ENCODE measurements at regions not wholly inside any gene's neighbourhood (a gene's known extent, or its start where the extent isn't known, plus 50 kb on each side); places are given as distances from the start of the nearest gene placed in this dataset.
"Not testable (repeated sequence)": the region's sequence is repeated elsewhere in the genome, so short reads cannot be mapped to it uniquely, and the experiment has no call there.

- not testable (repeated sequence) for DNase-seq; H3K27me3 ChIP-seq (ENCODE audit: control insufficient read depth, insufficient read depth, low read length); H3K36me3 ChIP-seq (replicated peaks; ENCODE audit: control insufficient read depth, insufficient read depth, low read length); H3K4me3 ChIP-seq (ENCODE audit: insufficient read depth, low read depth, low read length)
Measured at GRCh38 chr1:120655394-120655793, 68.4 kb upstream of the NBPF26 start.

- not testable (repeated sequence) for H3K4me3 ChIP-seq (ENCODE audit: insufficient read depth, low read depth, low read length); H3K27me3 ChIP-seq (ENCODE audit: control insufficient read depth, insufficient read depth, low read length); H3K36me3 ChIP-seq (replicated peaks; ENCODE audit: control insufficient read depth, insufficient read depth, low read length); DNase-seq
Measured at GRCh38 chr1:120656116-120656515, 67.6 kb upstream of the NBPF26 start.

- not testable (repeated sequence) for H3K4me3 ChIP-seq (ENCODE audit: insufficient read depth, low read depth, low read length); DNase-seq; H3K36me3 ChIP-seq (replicated peaks; ENCODE audit: control insufficient read depth, insufficient read depth, low read length)
Measured at GRCh38 chr1:120657804-120658203, 65.9 kb upstream of the NBPF26 start.

GRCh38 chr1:120658622-120659021 lies 65.1 kb upstream of the NBPF26 start:
- DNase-seq; H3K4me3 ChIP-seq (ENCODE audit: insufficient read depth, low read depth, low read length); H3K36me3 ChIP-seq (replicated peaks; ENCODE audit: control insufficient read depth, insufficient read depth, low read length); H3K27me3 ChIP-seq (ENCODE audit: control insufficient read depth, insufficient read depth, low read length): not testable (repeated sequence)

More at GRCh38 chr1:120657804-120658203, 65.9 kb upstream of the NBPF26 start:
- not testable (repeated sequence) for H3K27me3 ChIP-seq (ENCODE audit: control insufficient read depth, insufficient read depth, low read length)

GRCh38 chr1:120659133-120659532 lies 64.6 kb upstream of the NBPF26 start:
- not testable (repeated sequence) for H3K36me3 ChIP-seq (replicated peaks; ENCODE audit: control insufficient read depth, insufficient read depth, low read length); DNase-seq; H3K27me3 ChIP-seq (ENCODE audit: control insufficient read depth, insufficient read depth, low read length); H3K4me3 ChIP-seq (ENCODE audit: insufficient read depth, low read depth, low read length)

GRCh38 chr1:120664376-120665249 lies 59.1 kb upstream of the NBPF26 start:
- not testable (repeated sequence) for DNase-seq; H3K4me3 ChIP-seq (ENCODE audit: insufficient read depth, low read depth, low read length); H3K36me3 ChIP-seq (replicated peaks; ENCODE audit: control insufficient read depth, insufficient read depth, low read length); H3K27me3 ChIP-seq (ENCODE audit: control insufficient read depth, insufficient read depth, low read length)

- H3K4me3 ChIP-seq (ENCODE audit: insufficient read depth, low read depth, low read length); H3K36me3 ChIP-seq (replicated peaks; ENCODE audit: control insufficient read depth, insufficient read depth, low read length); H3K27me3 ChIP-seq (ENCODE audit: control insufficient read depth, insufficient read depth, low read length); DNase-seq: not testable (repeated sequence)
Measured at GRCh38 chr1:120665250-120665577, 58.5 kb upstream of the NBPF26 start.

- H3K27me3 ChIP-seq (ENCODE audit: control insufficient read depth, insufficient read depth, low read length); H3K36me3 ChIP-seq (replicated peaks; ENCODE audit: control insufficient read depth, insufficient read depth, low read length); DNase-seq; H3K4me3 ChIP-seq (ENCODE audit: insufficient read depth, low read depth, low read length): not testable (repeated sequence)
Measured at GRCh38 chr1:120668187-120668586, 55.6 kb upstream of the NBPF26 start.

Data from H7 (cell line).